Keratinocyte (primary cell): ENCODE measurements at regions not wholly inside any gene's neighbourhood (a gene's known extent, or its start where the extent isn't known, plus 50 kb on each side); places are given as distances from the start of the nearest gene placed in this dataset.

Experiments used
- DNase-seq: peaks from one replicate; pipeline ENCODE4 v3.0.0-alpha.2; 2011; ENCODE audit warnings: low read depth, missing footprints, low spot score
- FAIRE-seq: peaks from 2 replicates; lab custom pipeline; 2011; peaks lifted over from hg19 to GRCh38; lab: Jason Lieb, UNC
- H2AFZ ChIP-seq: 2 replicates; pipeline ENCODE4 v1.6.0; 2012; ENCODE audit warnings: low read length, control low read depth, inconsistent platforms; ENCODE audit not compliant: control insufficient read depth
- H3K27ac ChIP-seq: 2 replicates; pipeline ENCODE4 v1.5.1; 2011; ENCODE audit warnings: low read length; ENCODE audit not compliant: control insufficient read depth, insufficient read depth
- H3K27me3 ChIP-seq: 3 replicates; pipeline ENCODE4 v1.6.0; 2011; ENCODE audit warnings: low read length; ENCODE audit not compliant: control insufficient read depth, insufficient read depth; ENCODE audit errors: extremely low read depth
- H3K36me3 ChIP-seq, 2 experiments: 2 replicates in 1 of 2; 3 replicates in 1 of 2; pipeline ENCODE4 v1.5.1; 2011; ENCODE audit warnings: low read length in 2 of 2, mild to moderate bottlenecking in 1 of 2; ENCODE audit not compliant: control insufficient read depth in 2 of 2, insufficient read depth in 2 of 2; ENCODE audit errors: extremely low read depth in 1 of 2
- H3K4me1 ChIP-seq: 3 replicates; pipeline ENCODE4 v1.5.1; 2011; ENCODE audit warnings: low read length; ENCODE audit not compliant: control insufficient read depth, insufficient read depth; ENCODE audit errors: extremely low read depth
- H3K4me2 ChIP-seq: 3 replicates; pipeline ENCODE4 v1.6.0; 2011; ENCODE audit warnings: low read depth, low read length; ENCODE audit not compliant: control insufficient read depth, insufficient read depth; ENCODE audit errors: extremely low read depth
- H3K4me3 ChIP-seq, 3 experiments: fragments of 200-600 bp in 1 of 3; sonication (generic) in 1 of 3; 2 replicates in 2 of 3; 3 replicates in 1 of 3; pipeline ENCODE4 v1.5.1; 2011 to 2016; ENCODE audit warnings: low read length in 3 of 3, mild to moderate bottlenecking in 3 of 3, control low read depth in 2 of 3, inconsistent platforms in 1 of 3, low read depth in 1 of 3, mixed read lengths in 1 of 3, mixed run types in 1 of 3, moderate library complexity in 1 of 3; ENCODE audit not compliant: control insufficient read depth in 2 of 3, insufficient read depth in 2 of 3; ENCODE audit errors: extremely low read depth in 1 of 3
- H3K79me2 ChIP-seq: 2 replicates; pipeline ENCODE4 v1.6.0; 2012; ENCODE audit warnings: low read length; ENCODE audit not compliant: control insufficient read depth, insufficient read depth
- H3K9ac ChIP-seq: 3 replicates; pipeline ENCODE4 v1.6.0; 2011; ENCODE audit warnings: low read length; ENCODE audit not compliant: control insufficient read depth, insufficient read depth; ENCODE audit errors: extremely low read depth
- H3K9me1 ChIP-seq: 3 replicates; pipeline ENCODE4 v1.6.0; 2011; ENCODE audit warnings: low read length; ENCODE audit not compliant: control insufficient read depth, insufficient read depth; ENCODE audit errors: extremely low read depth
- H3K9me3 ChIP-seq: 2 replicates; pipeline ENCODE4 v1.5.1; 2012; ENCODE audit warnings: low read depth, low read length; ENCODE audit not compliant: control insufficient read depth
- H4K20me1 ChIP-seq: 3 replicates; pipeline ENCODE4 v1.6.0; 2011; ENCODE audit warnings: low read length; ENCODE audit not compliant: control insufficient read depth, insufficient read depth; ENCODE audit errors: extremely low read depth
- CTCF ChIP-seq, 3 experiments: IDR thresholded peaks in 1 of 3; conservative IDR thresholded peaks in 1 of 3; optimal IDR thresholded peaks in 1 of 3; 2 replicates in 2 of 3; 3 replicates in 1 of 3; pipeline versions ENCODE3 to v1.5.1; 2011; ENCODE audit warnings: low read length in 3 of 3, mild to moderate bottlenecking in 3 of 3, moderate library complexity in 2 of 3, control low read depth in 1 of 3, inconsistent platforms in 1 of 3; ENCODE audit not compliant: insufficient read depth in 2 of 3; ENCODE audit errors: extremely low read depth in 1 of 3
- EZH2 ChIP-seq: IDR thresholded peaks from one replicate; pipeline ENCODE4 v1.6.1; 2012; ENCODE audit warnings: inconsistent platforms, mild to moderate bottlenecking, low read length, moderate library complexity
- dilution Hi-C: fragments of 300-500 bp; cut with MboI; formaldehyde crosslinking; loops from one replicate; pipeline ENCODE4 v1.7.0; 2020; ENCODE audit warnings: low sequenced_read_pairs; ENCODE audit not compliant: extremely low pct_ligation_motif_present

- no peaks in the 10 kb centered on the region for H4K20me1 ChIP-seq
Measured at GRCh38 chr2:120798567-120799247, 63.0 kb downstream of the GLI2 start.

GRCh38 chr2:120802158-120802557, 66.5 kb downstream of the GLI2 start:
- Histone ChIP-seq H3K36me3 (no peaks in the 10 kb centered on the region), H3K4me1 (no peaks in the 10 kb centered on the region), H2AFZ (no peak overlapping the region), H3K9me1 (no peaks in the 10 kb centered on the region), H3K4me3 (no peak overlapping the region), H3K27ac (no peak overlapping the region), H3K9me3 (no peaks in the 10 kb centered on the region), H4K20me1 (no peaks in the 10 kb centered on the region), H3K27me3 (no peaks in the 10 kb centered on the region), H3K4me2 (no peak overlapping the region), H3K79me2 (no peaks in the 10 kb centered on the region), H3K9ac (no peak overlapping the region)
- DNase-seq (no peak), FAIRE-seq (no peak)
- TF ChIP-seq CTCF (optimal IDR thresholded peaks at IDR 0.05 in 1 of 3, IDR thresholded peaks at IDR 0.05 in 1 of 3, conservative IDR thresholded peaks at IDR 0.05 in 1 of 3; ENCODE audit: extremely low read depth in 1 of 3, insufficient read depth in 2 of 3, low read length in 3 of 3): no peak
- no peak for TF ChIP-seq EZH2
- dilution Hi-C loops: loop anchor here (10.0 kb wide), 1 partner anchor 263 kb away; no protein-coding TSS in a partner anchor

More at GRCh38 chr2:120798567-120799247, 63.0 kb downstream of the GLI2 start:
- DNase-seq (no peak), FAIRE-seq (no peak)
- Histone ChIP-seq H3K9ac (no peak overlapping the region), H2AFZ (no peak overlapping the region), H3K36me3 (no peaks in the 10 kb centered on the region), H3K9me1 (no peaks in the 10 kb centered on the region), H3K27me3 (no peaks in the 10 kb centered on the region), H3K4me2 (no peak overlapping the region), H3K9me3 (no peaks in the 10 kb centered on the region), H3K4me1 (peaks cover 5% of the 10 kb centered on the region), H3K79me2 (no peaks in the 10 kb centered on the region), H3K27ac (no peak overlapping the region), H3K4me3 (no peak overlapping the region)
- TF ChIP-seq EZH2: no peak
- TF ChIP-seq CTCF (optimal IDR thresholded peaks at IDR 0.05 in 1 of 3, IDR thresholded peaks at IDR 0.05 in 1 of 3, conservative IDR thresholded peaks at IDR 0.05 in 1 of 3; ENCODE audit: extremely low read depth in 1 of 3, insufficient read depth in 2 of 3, low read length in 3 of 3): no peak
- dilution Hi-C loops: no loop called here
